ENCODE measurements at regions not wholly inside any gene's neighbourhood (a gene's known extent, or its start where the extent isn't known, plus 50 kb on each side); places are given as distances from the start of the nearest gene placed in this dataset.

- TF ChIP-seq ZFP36L1 (CRISPR knock-in tag; IDR thresholded peaks at IDR 0.05) (no peak), RAD21 (CRISPR knock-in tag; IDR thresholded peaks at IDR 0.05) (no peak)
These were observed 388.0 kb downstream of the GJA1 start for GRCh38 chr6:121823437-121823851.
